H1 (cell line): ENCODE measurements at regions not wholly inside any gene's neighbourhood (a gene's known extent, or its start where the extent isn't known, plus 50 kb on each side); places are given as distances from the start of the nearest gene placed in this dataset.

Experiments
- CTBP2 ChIP-seq: IDR thresholded peaks from 2 replicates; pipeline ENCODE4 v1.7.0; 2011; ENCODE audit warnings: borderline replicate concordance, mild to moderate bottlenecking, moderate library complexity, mixed read lengths, low read length; ENCODE audit not compliant: insufficient read depth, insufficient read length
- CTCF ChIP-seq, 3 experiments: IDR thresholded peaks; 1 replicate in 2 of 3; 2 replicates in 1 of 3; pipeline versions ENCODE4 v1.5.1 to v1.6.1; 2011; ENCODE audit warnings: low read length in 3 of 3, mild to moderate bottlenecking in 3 of 3, inconsistent platforms in 2 of 3, low read depth in 1 of 3, moderate library complexity in 1 of 3; ENCODE audit not compliant: insufficient read depth in 1 of 3; ENCODE audit errors: control extremely low read depth in 1 of 3
- EGR1 ChIP-seq: IDR thresholded peaks from 2 replicates; pipeline ENCODE4 v1.6.1; 2011; ENCODE audit warnings: low read depth, low read length, borderline replicate concordance
- GABPA ChIP-seq: IDR thresholded peaks from 2 replicates; pipeline ENCODE4 v1.6.1; 2011; ENCODE audit warnings: mild to moderate bottlenecking, low read length, moderate library complexity, borderline replicate concordance; ENCODE audit not compliant: insufficient read depth
- GTF2F1 ChIP-seq: IDR thresholded peaks from 2 replicates; pipeline ENCODE4 v1.6.1; 2012; ENCODE audit warnings: low read depth, low read length, improper control_type of control experiment, borderline replicate concordance
- MAFK ChIP-seq: IDR thresholded peaks from 2 replicates; pipeline ENCODE4 v1.6.1; 2012; ENCODE audit warnings: low read depth, mild to moderate bottlenecking, improper control_type of control experiment, low read length
- POLR2A ChIP-seq, 2 experiments: IDR thresholded peaks; 1 replicate in 1 of 2; 2 replicates in 1 of 2; pipeline ENCODE4 v1.6.1; 2011; ENCODE audit warnings: low read depth in 2 of 2, low read length in 2 of 2, mild to moderate bottlenecking in 2 of 2; ENCODE audit errors: control extremely low read depth in 1 of 2
- TCF12 ChIP-seq: IDR thresholded peaks from 2 replicates; pipeline ENCODE4 v1.6.1; 2011; ENCODE audit warnings: low read depth, mild to moderate bottlenecking, low read length

DNA sequence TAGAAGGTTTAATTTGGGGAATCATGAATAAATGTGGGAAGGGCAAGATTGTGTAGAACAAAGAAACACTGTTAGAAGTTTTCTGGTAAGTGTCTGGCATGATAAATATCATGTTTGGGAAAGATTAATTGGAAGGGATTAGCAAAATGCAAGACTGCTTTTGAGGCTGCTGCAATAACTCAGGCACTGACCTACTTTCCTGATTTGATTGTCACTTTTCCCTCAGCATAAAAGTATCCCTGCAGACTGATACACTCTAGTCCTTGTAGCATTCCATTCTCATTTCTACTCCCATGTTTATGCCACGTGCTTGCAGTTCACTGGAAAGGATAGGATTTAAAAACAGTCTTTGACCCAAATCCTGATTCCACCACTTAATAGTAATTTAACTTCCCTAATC is 303.3 kb upstream of the SEMA3A start (continued):
- TF ChIP-seq CTCF (IDR thresholded peaks at IDR 0.05; ENCODE audit: control extremely low read depth in 1 of 3, insufficient read depth in 1 of 3, low read depth in 1 of 3, low read length in 3 of 3): no peak
- no peak for TF ChIP-seq GTF2F1
- TF ChIP-seq CTBP2: no peak
- TF ChIP-seq TCF12: no peak
- TF ChIP-seq GABPA: no peak
- TF ChIP-seq EGR1: no peak
- no peak for TF ChIP-seq POLR2A (IDR thresholded peaks at IDR 0.05; ENCODE audit: control extremely low read depth in 1 of 2, low read depth in 2 of 2, low read length in 2 of 2)
- TF ChIP-seq MAFK: no peak
- TF ChIP-seq, all 59 proteins: peak for 0
